ENCODE measurements at regions not wholly inside any gene's neighbourhood (a gene's known extent, or its start where the extent isn't known, plus 50 kb on each side); places are given as distances from the start of the nearest gene placed in this dataset.

GRCh38 chr5:17396247-17396646 is 101.8 kb upstream of the TAF11L2 start:
- DNase-seq = no peak
- WGBS, 2 donors = 78 to 79% methylated on average over 4 of the region's 4 CpGs
- intact Hi-C loops (cut with DNase I) = no loop called here

GRCh38 chr5:17398431-17398830 is 99.6 kb upstream of the TAF11L2 start:
- no peaks in the 10 kb centered on the region for H3K36me3 ChIP-seq
- H3K27ac ChIP-seq = no peak overlapping the region
- no peak overlapping the region for H3K4me3 ChIP-seq
- intact Hi-C loops (cut with DNase I) = no loop called here
- 18 to 26% methylated on average over 4 of the region's 4 CpGs for WGBS, 2 donors
- peaks cover 0 to 45% (median 27%) of the 10 kb centered on the region in 7 donors for H3K27me3 ChIP-seq
- ATAC-seq (no peak), DNase-seq (no peak)
- peaks cover 0 to 7% (median 0%) of the 10 kb centered on the region in 11 donors for H3K9me3 ChIP-seq
- TF ChIP-seq CTCF (IDR thresholded peaks at IDR 0.05) = no peak
- peaks cover 0 to 32% (median 0%) of the 10 kb centered on the region in 9 donors for H3K4me1 ChIP-seq

More at GRCh38 chr5:17396247-17396646, 101.8 kb upstream of the TAF11L2 start:
- H3K36me3 ChIP-seq = no peaks in the 10 kb centered on the region
- H3K27me3 ChIP-seq = peaks cover 0 to 27% (median 14%) of the 10 kb centered on the region in 7 donors
- no peak for TF ChIP-seq CTCF (IDR thresholded peaks at IDR 0.05)
- H3K9me3 ChIP-seq = peaks cover 0 to 7% (median 0%) of the 10 kb centered on the region in 11 donors
- peaks cover 0 to 20% (median 0%) of the 10 kb centered on the region in 9 donors for H3K4me1 ChIP-seq
- ATAC-seq = no peak
- H3K27ac ChIP-seq = no peak overlapping the region
- no peak overlapping the region for H3K4me3 ChIP-seq

GRCh38 chr5:17398866-17399835 is 98.9 kb upstream of the TAF11L2 start:
- Histone ChIP-seq H3K9me3 (peaks cover 0 to 5% (median 0%) of the 10 kb centered on the region in 11 donors), H3K27me3 (peaks cover 0 to 47% (median 29%) of the 10 kb centered on the region in 7 donors), H3K4me3 (no peak overlapping the region), H3K4me1 (peaks cover 0 to 32% (median 0%) of the 10 kb centered on the region in 9 donors), H3K27ac (no peak overlapping the region), H3K36me3 (no peaks in the 10 kb centered on the region)
- no peak for DNase-seq
- intact Hi-C loops (cut with DNase I) = no loop called here
- no peak for ATAC-seq
- 65 to 67% methylated on average over 7 of the region's 7 CpGs for WGBS, 2 donors
- no peak for TF ChIP-seq CTCF (IDR thresholded peaks at IDR 0.05)

DNA sequence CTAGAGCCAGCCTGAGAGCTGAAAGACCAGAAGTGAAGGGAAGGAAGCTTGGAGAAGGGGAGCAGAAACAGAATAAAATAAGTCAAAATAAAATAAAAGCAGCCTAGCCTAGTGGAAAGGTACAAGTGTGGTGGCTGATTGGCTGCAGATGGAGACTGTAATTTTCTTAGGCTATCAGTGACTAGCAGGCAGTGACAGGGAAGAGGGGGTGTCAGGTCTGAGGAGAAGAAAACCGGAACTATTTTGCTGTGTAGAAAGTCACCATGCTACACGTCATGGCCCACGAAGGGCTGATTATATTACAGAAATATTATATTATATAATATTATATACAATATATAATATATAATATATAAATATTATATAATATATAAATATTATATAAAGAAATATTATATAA is 98.1 kb upstream of the TAF11L2 start:
- TF ChIP-seq CTCF (IDR thresholded peaks at IDR 0.05) = no peak
- H3K27me3 ChIP-seq = peaks cover 0 to 52% (median 29%) of the 10 kb centered on the region in 7 donors

More for the DNA sequence above, 98.1 kb upstream of the TAF11L2 start:
- 33 to 42% methylated on average over 3 of the region's 3 CpGs for WGBS, 2 donors
- H3K4me3 ChIP-seq = no peak overlapping the region
- H3K9me3 ChIP-seq = no peaks in the 10 kb centered on the region
- H3K36me3 ChIP-seq = no peaks in the 10 kb centered on the region
- intact Hi-C loops (cut with DNase I) = no loop called here
- no peak for DNase-seq
- ATAC-seq = no peak
- no peak overlapping the region for H3K27ac ChIP-seq
- peaks cover 0 to 32% (median 0%) of the 10 kb centered on the region in 9 donors for H3K4me1 ChIP-seq
